Mesenchymal stem cell (in vitro differentiated cells and primary cell): ENCODE measurements at regions not wholly inside any gene's neighbourhood (a gene's known extent, or its start where the extent isn't known, plus 50 kb on each side); places are given as distances from the start of the nearest gene placed in this dataset.

ENCODE experiments used
- DNase-seq: peaks from one replicate; pipeline ENCODE4 v3.0.0-alpha.2; 2013
- H2AFZ ChIP-seq: one replicate; pipeline ENCODE4 v1.6.1; 2013; ENCODE audit warnings: low read depth, mild to moderate bottlenecking, control low read depth, inconsistent platforms, low read length, moderate library complexity
- H2AK5ac ChIP-seq: 2 replicates; pipeline ENCODE4 v1.6.1; 2013; ENCODE audit warnings: low read length, moderate library complexity, mild to moderate bottlenecking, inconsistent platforms; ENCODE audit not compliant: severe bottlenecking
- H2BK120ac ChIP-seq: one replicate; pipeline ENCODE4 v1.6.1; 2013; ENCODE audit warnings: low read depth, mild to moderate bottlenecking, inconsistent platforms, low read length, moderate library complexity
- H2BK12ac ChIP-seq, 2 experiments: one replicate each; pipeline ENCODE4 v1.6.1; 2013; ENCODE audit warnings: inconsistent platforms in 2 of 2, low read length in 2 of 2, mild to moderate bottlenecking in 2 of 2, moderate library complexity in 2 of 2, control low read depth in 1 of 2
- H2BK15ac ChIP-seq: one replicate; pipeline ENCODE4 v1.6.1; 2013; ENCODE audit warnings: mild to moderate bottlenecking, low read depth, inconsistent platforms; ENCODE audit not compliant: poor library complexity, severe bottlenecking
- H2BK5ac ChIP-seq: 2 replicates; pipeline ENCODE4 v1.6.1; 2013; ENCODE audit warnings: low read depth, mild to moderate bottlenecking, low read length, control low read depth, inconsistent platforms; ENCODE audit not compliant: poor library complexity, severe bottlenecking
- H3K14ac ChIP-seq, 2 experiments: one replicate each; pipeline ENCODE4 v1.6.1; 2013; ENCODE audit warnings: inconsistent platforms in 2 of 2, low read length in 2 of 2, control low read depth in 1 of 2, mild to moderate bottlenecking in 1 of 2, moderate library complexity in 1 of 2
- H3K18ac ChIP-seq, 2 experiments: one replicate each; pipeline ENCODE4 v1.6.1; 2013; ENCODE audit warnings: inconsistent platforms in 2 of 2, low read length in 2 of 2, control low read depth in 1 of 2, low read depth in 1 of 2, mild to moderate bottlenecking in 1 of 2
- H3K23ac ChIP-seq, 2 experiments: one replicate each; pipeline ENCODE4 v1.6.1; 2013; ENCODE audit warnings: inconsistent platforms in 2 of 2, low read length in 2 of 2, mild to moderate bottlenecking in 2 of 2, moderate library complexity in 2 of 2, control low read depth in 1 of 2
- H3K27ac ChIP-seq: 2 replicates; pipeline ENCODE4 v1.5.1; 2013; ENCODE audit warnings: mild to moderate bottlenecking, moderate library complexity, low read length, control low read depth, inconsistent platforms; ENCODE audit not compliant: poor library complexity, severe bottlenecking
- H3K27me3 ChIP-seq, 2 experiments: 2 replicates each; pipeline versions ENCODE4 v1.6.1 to v1.7.0; 2013; ENCODE audit warnings: low read length in 2 of 2, mild to moderate bottlenecking in 2 of 2, moderate library complexity in 2 of 2, control low read depth in 1 of 2, inconsistent platforms in 1 of 2; ENCODE audit not compliant: control insufficient read depth in 1 of 2, insufficient read depth in 1 of 2
- H3K36me3 ChIP-seq, 2 experiments: 2 replicates each; pipeline versions ENCODE4 v1.6.1 to v1.7.0; 2013; ENCODE audit warnings: low read length in 2 of 2, control low read depth in 1 of 2, inconsistent platforms in 1 of 2, low read depth in 1 of 2, mild to moderate bottlenecking in 1 of 2; ENCODE audit not compliant: insufficient read depth in 2 of 2, control insufficient read depth in 1 of 2
- H3K4ac ChIP-seq, 2 experiments: one replicate each; pipeline ENCODE4 v1.6.1; 2013; ENCODE audit warnings: inconsistent platforms in 2 of 2, low read length in 2 of 2, mild to moderate bottlenecking in 2 of 2, moderate library complexity in 2 of 2, control low read depth in 1 of 2, low read depth in 1 of 2
- H3K4me1 ChIP-seq: 2 replicates; pipeline ENCODE4 v1.6.1; 2013; ENCODE audit warnings: low read depth, low read length, control low read depth; ENCODE audit not compliant: control insufficient read depth, insufficient read depth
- H3K4me2 ChIP-seq: 2 replicates; pipeline ENCODE4 v1.6.1; 2013; ENCODE audit warnings: low read length, mild to moderate bottlenecking, inconsistent platforms; ENCODE audit not compliant: poor library complexity, severe bottlenecking
- H3K4me3 ChIP-seq, 2 experiments: 2 replicates each; pipeline versions ENCODE4 v1.5.1 to v1.7.0; 2013; ENCODE audit warnings: low read length in 2 of 2, mild to moderate bottlenecking in 2 of 2, control low read depth in 1 of 2, low read depth in 1 of 2; ENCODE audit not compliant: insufficient read depth in 1 of 2
- H3K79me1 ChIP-seq: replicated peaks from 2 replicates; pipeline ENCODE4 v1.6.1; 2013; ENCODE audit warnings: mild to moderate bottlenecking, control low read depth, low read length, inconsistent platforms; ENCODE audit not compliant: poor library complexity, severe bottlenecking
- H3K9ac ChIP-seq: 2 replicates; pipeline ENCODE4 v1.7.0; 2013; ENCODE audit warnings: mild to moderate bottlenecking, low read length, moderate library complexity
- H3K9me3 ChIP-seq: 2 replicates; pipeline ENCODE4 v1.7.0; 2013; ENCODE audit warnings: mild to moderate bottlenecking, low read length; ENCODE audit not compliant: control insufficient read depth
- H4K8ac ChIP-seq: one replicate; pipeline ENCODE4 v1.6.1; 2013; ENCODE audit warnings: inconsistent platforms, mild to moderate bottlenecking, low read length, moderate library complexity
- H4K91ac ChIP-seq: one replicate; pipeline ENCODE4 v1.6.1; 2013; ENCODE audit warnings: mild to moderate bottlenecking, low read length, inconsistent platforms
- WGBS: methylation state at CpG from one replicate; pipeline ENCODE4 v1.1.7; 2013; ENCODE audit warnings: mixed read lengths; 5-methylcytosine and 5-hydroxymethylcytosine counted together

DNA sequence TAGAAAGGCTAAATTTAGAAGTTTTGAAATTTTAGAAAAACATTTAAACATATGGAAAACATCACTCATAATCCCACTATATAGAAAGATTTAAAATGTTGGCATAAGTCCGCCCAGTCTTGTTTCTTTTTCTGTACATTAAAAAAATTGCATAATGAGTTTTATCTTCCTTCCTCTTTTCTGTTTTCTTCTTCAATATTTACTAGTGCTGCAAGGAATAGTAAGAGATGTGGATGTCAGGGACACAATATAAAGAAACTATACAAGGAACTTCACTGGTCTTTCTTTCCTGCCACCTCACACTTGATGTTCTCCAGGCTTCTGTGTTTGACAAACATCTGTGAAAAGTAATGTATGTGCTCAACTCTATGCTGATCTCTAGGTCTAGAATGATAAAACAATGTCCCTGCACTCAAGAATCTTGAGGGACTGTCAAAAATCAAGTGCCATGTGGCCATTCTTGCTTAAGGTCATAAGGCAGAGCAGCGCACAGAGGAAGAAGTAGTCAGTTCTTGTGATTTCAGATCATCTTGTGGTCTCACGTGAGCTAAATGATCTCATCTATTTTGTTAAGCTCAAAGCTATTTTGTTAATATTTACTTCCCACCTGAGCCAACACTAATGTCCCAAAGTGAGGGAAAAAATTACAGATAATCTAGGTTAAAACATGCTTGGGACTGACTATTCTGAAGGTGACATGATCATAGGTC is 186.9 kb upstream of the OBI1 start:
- Histone ChIP-seq H3K4me2 (no peak overlapping the region), H3K14ac (no peak overlapping the region), H3K4me3 (no peak overlapping the region), H2BK120ac (no peak overlapping the region), H3K4me1 (no peaks in the 10 kb centered on the region), H2BK15ac (no peak overlapping the region), H4K91ac (no peak overlapping the region), H3K27me3 (no peaks in the 10 kb centered on the region), H4K8ac (no peak overlapping the region), H2BK12ac (no peak overlapping the region), H3K36me3 (no peaks in the 10 kb centered on the region), H3K9ac (no peak overlapping the region), H3K27ac (no peak overlapping the region), H3K4ac (no peak overlapping the region), H3K79me1 (no peaks in the 10 kb centered on the region), H2AFZ (no peak overlapping the region), H2AK5ac (no peak overlapping the region), H3K9me3 (peaks cover 3% of the 10 kb centered on the region), H3K23ac (no peak overlapping the region), H3K18ac (no peak overlapping the region), H2BK5ac (no peak overlapping the region)
- WGBS = 67% methylated on average over 1 of the region's 3 CpGs
- DNase-seq = no peak

DNA sequence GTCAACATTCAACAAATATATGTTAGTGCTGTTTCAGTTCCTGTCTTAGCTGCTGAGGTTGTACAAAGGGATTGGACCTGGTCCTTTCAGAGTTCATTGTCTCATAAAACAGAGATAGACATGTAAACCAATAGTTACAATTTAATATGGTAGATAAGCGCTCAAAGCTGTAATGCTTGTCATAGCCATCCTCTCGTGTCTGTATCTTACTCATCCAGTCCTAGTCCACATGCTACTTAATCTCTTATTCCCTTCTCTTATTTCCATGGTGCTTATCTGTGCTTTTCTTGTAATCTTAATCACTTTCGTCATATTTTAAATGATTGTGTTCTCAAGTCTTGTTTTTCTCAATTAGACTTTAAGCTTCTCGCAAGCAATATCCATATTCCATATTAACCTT is 185.2 kb upstream of the OBI1 start:
- H2AFZ ChIP-seq = no peak overlapping the region
- H3K23ac ChIP-seq = no peak overlapping the region
- H3K36me3 ChIP-seq = no peaks in the 10 kb centered on the region
- H2BK15ac ChIP-seq = no peak overlapping the region
- no peak overlapping the region for H3K18ac ChIP-seq
- H3K4ac ChIP-seq = no peak overlapping the region
- H3K4me1 ChIP-seq = no peaks in the 10 kb centered on the region
- H4K91ac ChIP-seq = no peak overlapping the region
- no peak overlapping the region for H2BK12ac ChIP-seq
- no peak overlapping the region for H3K4me3 ChIP-seq
- no peaks in the 10 kb centered on the region for H3K9me3 ChIP-seq
- H3K9ac ChIP-seq = no peak overlapping the region
- no peak overlapping the region for H4K8ac ChIP-seq
- no peak for DNase-seq
- H3K27ac ChIP-seq = no peak overlapping the region
- H3K14ac ChIP-seq = no peak overlapping the region
- H3K4me2 ChIP-seq = no peak overlapping the region
- H3K79me1 ChIP-seq = no peaks in the 10 kb centered on the region
- no peaks in the 10 kb centered on the region for H3K27me3 ChIP-seq
- no peak overlapping the region for H2BK5ac ChIP-seq
- WGBS = 92% methylated on average over 4 of the region's 4 CpGs
- no peak overlapping the region for H2BK120ac ChIP-seq
- no peak overlapping the region for H2AK5ac ChIP-seq

DNA sequence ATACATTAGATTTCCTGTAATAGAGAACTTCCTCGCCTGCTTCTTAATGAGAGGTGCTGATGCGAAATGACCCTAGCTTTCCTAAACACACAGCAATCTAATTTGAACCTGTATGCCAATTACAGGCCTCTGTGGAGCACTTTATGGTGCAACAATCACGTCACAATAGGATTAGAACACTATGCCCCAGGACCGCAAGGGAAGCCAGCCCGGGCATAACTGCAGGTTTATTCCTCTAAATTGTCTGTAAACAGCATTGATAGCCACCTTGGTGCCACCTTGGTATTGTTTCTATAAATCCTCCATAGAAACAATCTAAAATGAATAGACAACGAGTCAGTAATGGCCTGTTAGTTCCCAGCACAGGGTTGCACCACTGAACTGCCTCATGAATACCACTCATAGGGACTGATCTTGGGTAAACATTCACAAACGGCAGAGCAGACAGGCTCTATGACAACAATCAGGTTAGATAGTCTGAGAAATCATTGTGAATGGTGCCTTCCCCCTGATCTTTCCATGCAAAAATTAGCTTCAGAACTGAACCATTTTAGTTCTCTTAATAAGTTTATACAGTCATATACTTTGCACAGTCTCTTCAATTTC is 182.5 kb upstream of the OBI1 start:
- no peak overlapping the region for H2BK5ac ChIP-seq
- no peak overlapping the region for H2BK120ac ChIP-seq
- no peak overlapping the region for H3K9ac ChIP-seq
- no peak overlapping the region for H2AK5ac ChIP-seq
- no peaks in the 10 kb centered on the region for H3K9me3 ChIP-seq
- no peak for DNase-seq
- no peak overlapping the region for H2BK12ac ChIP-seq
- no peak overlapping the region for H4K8ac ChIP-seq
- H3K79me1 ChIP-seq = no peaks in the 10 kb centered on the region
- no peak overlapping the region for H2AFZ ChIP-seq
- H3K36me3 ChIP-seq = no peaks in the 10 kb centered on the region
- H3K4me3 ChIP-seq = no peak overlapping the region
- no peak overlapping the region for H3K4me2 ChIP-seq
- H3K18ac ChIP-seq = no peak overlapping the region
- H3K27ac ChIP-seq = no peak overlapping the region
- WGBS = 75% methylated on average over 7 of the region's 7 CpGs
- H2BK15ac ChIP-seq = no peak overlapping the region
- no peak overlapping the region for H4K91ac ChIP-seq
- no peaks in the 10 kb centered on the region for H3K27me3 ChIP-seq
- no peaks in the 10 kb centered on the region for H3K4me1 ChIP-seq
- no peak overlapping the region for H3K23ac ChIP-seq
- no peak overlapping the region for H3K4ac ChIP-seq
- no peak overlapping the region for H3K14ac ChIP-seq

DNA sequence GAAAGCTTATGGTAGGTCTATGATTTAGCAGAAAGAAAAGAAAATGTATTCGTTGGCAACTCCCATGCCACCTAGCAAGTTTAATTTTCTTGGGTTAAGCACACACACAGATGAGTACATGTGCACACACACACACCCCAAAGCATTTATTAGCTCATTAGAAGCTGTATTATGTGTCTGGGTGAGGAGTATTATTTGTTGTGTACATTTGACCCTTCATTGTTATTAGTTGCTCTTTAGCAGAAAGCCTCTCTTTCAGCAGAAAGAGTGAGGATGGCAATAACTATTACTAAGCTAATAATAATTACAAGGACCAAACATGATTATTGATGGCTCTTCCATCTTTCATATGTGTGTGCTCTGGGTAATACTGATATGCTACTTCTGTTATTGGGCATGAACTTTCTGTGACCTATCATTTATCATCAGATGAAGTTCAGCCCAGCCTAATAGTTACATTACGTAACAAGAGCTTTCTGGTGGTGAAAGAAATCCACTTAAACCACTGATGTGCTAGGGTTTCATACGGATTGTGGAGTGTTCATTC is 177.4 kb upstream of the OBI1 start:
- H3K14ac ChIP-seq = no peak overlapping the region
- no peaks in the 10 kb centered on the region for H3K79me1 ChIP-seq
- no peak overlapping the region for H4K91ac ChIP-seq

More for the DNA sequence above, 177.4 kb upstream of the OBI1 start:
- Histone ChIP-seq H3K9me3 (no peaks in the 10 kb centered on the region), H3K4ac (no peak overlapping the region), H3K27ac (no peak overlapping the region), H2BK120ac (no peak overlapping the region), H2BK15ac (no peak overlapping the region), H3K4me3 (no peak overlapping the region), H3K4me2 (no peak overlapping the region), H2BK5ac (no peak overlapping the region), H3K18ac (no peak overlapping the region), H3K36me3 (no peaks in the 10 kb centered on the region), H2AK5ac (no peak overlapping the region), H3K9ac (no peak overlapping the region), H2AFZ (no peak overlapping the region), H3K23ac (no peak overlapping the region), H2BK12ac (no peak overlapping the region), H3K4me1 (no peaks in the 10 kb centered on the region), H4K8ac (no peak overlapping the region), H3K27me3 (no peaks in the 10 kb centered on the region)
- no peak for DNase-seq
- 77% methylated on average over 2 of the region's 3 CpGs for WGBS
